SK-N-MC (cell line): ENCODE measurements at regions not wholly inside any gene's neighbourhood (a gene's known extent, or its start where the extent isn't known, plus 50 kb on each side); places are given as distances from the start of the nearest gene placed in this dataset.

Experiments
- FOXP2 ChIP-seq: optimal IDR thresholded peaks from 2 replicates; pipeline ENCODE3; 2011; ENCODE audit warnings: mild to moderate bottlenecking, moderate library complexity; ENCODE audit not compliant: insufficient read depth; ENCODE audit errors: extremely low read length, control extremely low read depth
- POLR2AphosphoS5 ChIP-seq: IDR thresholded peaks from 2 replicates; pipeline ENCODE4 v1.6.1; 2012; ENCODE audit warnings: mild to moderate bottlenecking, low read depth, low read length, borderline replicate concordance

GRCh38 chr1:88311265-88311664, 372.8 kb upstream of the PKN2 start:
- TF ChIP-seq FOXP2 = no peak
- TF ChIP-seq POLR2AphosphoS5 = no peak
